Trophoblast cell (in vitro differentiated cells and primary cell): ENCODE measurements at regions not wholly inside any gene's neighbourhood (a gene's known extent, or its start where the extent isn't known, plus 50 kb on each side); places are given as distances from the start of the nearest gene placed in this dataset.

Source experiments
- DNase-seq, 2 donors: peaks; one replicate each; pipeline ENCODE4 v3.0.0-alpha.2; 2016
- H2AFZ ChIP-seq: 2 replicates; pipeline ENCODE4 v1.6.1; 2013; ENCODE audit warnings: low read length, moderate library complexity, mild to moderate bottlenecking; ENCODE audit not compliant: insufficient read depth, poor library complexity
- H2AK5ac ChIP-seq: 2 replicates; pipeline ENCODE4 v1.6.1; 2013; ENCODE audit warnings: mild to moderate bottlenecking, low read length
- H2BK120ac ChIP-seq: 2 replicates; pipeline ENCODE4 v1.6.1; 2013; ENCODE audit warnings: low read length, mild to moderate bottlenecking, moderate library complexity; ENCODE audit not compliant: insufficient read depth, poor library complexity
- H2BK12ac ChIP-seq: 2 replicates; pipeline ENCODE4 v1.6.1; 2013; ENCODE audit warnings: mild to moderate bottlenecking, low read length, moderate library complexity
- H2BK5ac ChIP-seq: 2 replicates; pipeline ENCODE4 v1.6.1; 2013; ENCODE audit warnings: low read length, low read depth, moderate library complexity, mild to moderate bottlenecking; ENCODE audit not compliant: poor library complexity
- H3K14ac ChIP-seq: 2 replicates; pipeline ENCODE4 v1.6.1; 2013; ENCODE audit warnings: mild to moderate bottlenecking, low read length
- H3K18ac ChIP-seq: 2 replicates; pipeline ENCODE4 v1.6.1; 2013; ENCODE audit warnings: mild to moderate bottlenecking, low read length
- H3K23ac ChIP-seq: 2 replicates; pipeline ENCODE4 v1.6.1; 2013; ENCODE audit warnings: low read length
- H3K27ac ChIP-seq: 2 replicates; pipeline ENCODE4 v1.5.1; 2013; ENCODE audit warnings: low read depth, mild to moderate bottlenecking, inconsistent platforms, low read length, moderate library complexity
- H3K27me3 ChIP-seq: 2 replicates; pipeline ENCODE4 v1.6.1; 2013; ENCODE audit warnings: inconsistent platforms, mild to moderate bottlenecking, low read length, moderate library complexity; ENCODE audit not compliant: insufficient read depth
- H3K36me3 ChIP-seq, 2 experiments: 1 replicate in 1 of 2; 2 replicates in 1 of 2; pipeline ENCODE4 v1.6.1; 2013; ENCODE audit warnings: low read length in 2 of 2, mild to moderate bottlenecking in 2 of 2, moderate library complexity in 1 of 2; ENCODE audit not compliant: insufficient read depth in 2 of 2, control insufficient read depth in 1 of 2
- H3K4ac ChIP-seq: 2 replicates; pipeline ENCODE4 v1.6.1; 2013; ENCODE audit warnings: low read depth, mild to moderate bottlenecking, low read length, moderate library complexity
- H3K4me1 ChIP-seq, 2 experiments: 1 replicate in 1 of 2; 2 replicates in 1 of 2; pipeline ENCODE4 v1.6.1; 2013; ENCODE audit warnings: low read length in 2 of 2, mild to moderate bottlenecking in 2 of 2, moderate library complexity in 1 of 2; ENCODE audit not compliant: insufficient read depth in 2 of 2, control insufficient read depth in 1 of 2
- H3K4me2 ChIP-seq: 2 replicates; pipeline ENCODE4 v1.6.1; 2013; ENCODE audit warnings: inconsistent platforms, mild to moderate bottlenecking, low read length, moderate library complexity
- H3K4me3 ChIP-seq: 2 replicates; pipeline ENCODE4 v1.5.1; 2013; ENCODE audit warnings: mild to moderate bottlenecking, low read depth, low read length, inconsistent platforms
- H3K79me1 ChIP-seq: one replicate; pipeline ENCODE4 v1.6.1; 2013; ENCODE audit warnings: low read length
- H3K79me2 ChIP-seq: 2 replicates; pipeline ENCODE4 v1.6.1; 2013; ENCODE audit warnings: low read length, mild to moderate bottlenecking; ENCODE audit not compliant: control insufficient read depth, insufficient read depth, poor library complexity
- H3K9ac ChIP-seq: 2 replicates; pipeline ENCODE4 v1.6.1; 2013; ENCODE audit warnings: mild to moderate bottlenecking, low read length
- H3K9me3 ChIP-seq: 2 replicates; pipeline ENCODE4 v1.6.1; 2013; ENCODE audit warnings: low read depth, mild to moderate bottlenecking, control low read depth, inconsistent platforms, low read length; ENCODE audit not compliant: insufficient read depth
- H4K12ac ChIP-seq: 2 replicates; pipeline ENCODE4 v1.6.1; 2013; ENCODE audit warnings: low read depth, mild to moderate bottlenecking, low read length, moderate library complexity
- H4K8ac ChIP-seq: 2 replicates; pipeline ENCODE4 v1.6.1; 2013; ENCODE audit warnings: low read depth, mild to moderate bottlenecking, low read length, moderate library complexity
- H4K91ac ChIP-seq: one replicate; pipeline ENCODE4 v1.6.1; 2013; ENCODE audit warnings: low read depth, mild to moderate bottlenecking, low read length, moderate library complexity
- WGBS: extraction: QIAGEN DNeasy Blood & Tissue Kit; methylation state at CpG from one replicate; pipeline ENCODE4 v1.1.7; 2013; ENCODE audit warnings: missing lambda C conversion rate; ENCODE audit not compliant: insufficient read length, insufficient coverage; ENCODE audit errors: extremely low coverage; 5-methylcytosine and 5-hydroxymethylcytosine counted together

DNA sequence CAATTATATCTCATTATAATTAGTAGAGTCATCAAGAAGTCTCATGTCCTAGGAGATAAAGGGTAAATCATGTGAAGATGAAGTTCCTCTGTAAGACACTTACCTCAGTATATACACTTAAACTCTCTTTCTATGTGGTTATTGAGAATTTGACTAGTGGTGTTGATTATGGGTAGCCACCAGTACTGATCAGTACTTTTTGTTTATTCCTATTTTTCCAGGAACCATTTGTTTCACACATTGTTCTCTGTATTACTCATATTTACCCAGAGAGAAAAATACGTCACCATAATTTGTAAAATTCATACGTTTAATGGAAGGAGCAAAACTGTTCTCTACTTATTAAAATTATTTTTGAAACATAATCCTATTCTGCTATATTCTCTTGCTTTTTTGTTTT lies 55.8 kb upstream of the PRDM8 start:
- H3K9ac ChIP-seq = no peak overlapping the region

DNA sequence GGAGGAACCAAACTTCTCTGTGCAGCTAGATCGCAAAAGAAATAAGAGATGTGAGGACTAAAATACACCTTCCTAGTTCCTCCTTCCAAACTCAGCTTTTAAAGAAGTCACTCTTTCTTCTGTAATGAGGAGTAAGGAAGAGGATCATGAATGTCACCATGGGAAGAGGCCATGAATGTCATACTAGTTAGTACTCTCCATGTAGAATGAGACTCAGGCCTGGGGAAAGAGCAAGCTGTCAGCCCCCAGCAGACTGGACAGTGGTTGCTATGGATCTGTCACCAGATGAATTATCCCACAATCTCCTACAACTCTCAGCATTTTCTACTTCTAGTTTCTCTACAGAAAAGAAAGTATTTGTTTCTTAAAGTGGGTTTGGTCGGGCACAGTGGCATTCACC lies 57.1 kb upstream of the PRDM8 start:
- no peak overlapping the region for H4K91ac ChIP-seq
- H4K12ac ChIP-seq = no peak overlapping the region
- H2BK120ac ChIP-seq = no peak overlapping the region
- no peak overlapping the region for H2AK5ac ChIP-seq
- no peaks in the 10 kb centered on the region for H3K36me3 ChIP-seq
- H2AFZ ChIP-seq = no peak overlapping the region
- no peak overlapping the region for H2BK5ac ChIP-seq
- DNase-seq = no peak
- no peak overlapping the region for H3K18ac ChIP-seq
- no peak overlapping the region for H3K9ac ChIP-seq
- H3K79me2 ChIP-seq = no peaks in the 10 kb centered on the region
- H3K4me2 ChIP-seq = no peak overlapping the region
- no peaks in the 10 kb centered on the region for H3K79me1 ChIP-seq
- H3K9me3 ChIP-seq = no peaks in the 10 kb centered on the region
- no peak overlapping the region for H2BK12ac ChIP-seq
- H3K27me3 ChIP-seq = no peaks in the 10 kb centered on the region
- H3K4ac ChIP-seq = no peak overlapping the region
- no peak overlapping the region for H4K8ac ChIP-seq
- WGBS = no CpG with 5 or more reads among the region's 2 CpGs
- no peak overlapping the region for H3K23ac ChIP-seq
- no peak overlapping the region for H3K4me3 ChIP-seq
- H3K14ac ChIP-seq = no peak overlapping the region
- no peak overlapping the region for H3K27ac ChIP-seq
- no peaks in the 10 kb centered on the region for H3K4me1 ChIP-seq

More for the DNA sequence above, 55.8 kb upstream of the PRDM8 start:
- Histone ChIP-seq H3K4ac (no peak overlapping the region), H3K18ac (no peak overlapping the region), H4K8ac (no peak overlapping the region), H2BK120ac (no peak overlapping the region), H3K79me1 (no peaks in the 10 kb centered on the region), H3K4me3 (no peak overlapping the region), H2AK5ac (no peak overlapping the region), H2AFZ (no peak overlapping the region), H2BK12ac (no peak overlapping the region), H3K23ac (no peak overlapping the region), H3K27me3 (no peaks in the 10 kb centered on the region), H2BK5ac (no peak overlapping the region), H3K9me3 (no peaks in the 10 kb centered on the region), H3K27ac (no peak overlapping the region), H4K91ac (no peak overlapping the region), H3K4me1 (no peaks in the 10 kb centered on the region), H3K14ac (no peak overlapping the region), H3K4me2 (no peak overlapping the region), H3K79me2 (no peaks in the 10 kb centered on the region), H3K36me3 (no peaks in the 10 kb centered on the region), H4K12ac (no peak overlapping the region)
- DNase-seq = peak in 1 of 2 donors; percentile 36
- no CpG with 5 or more reads among the region's 2 CpGs for whole genome bisulfite sequencing

DNA sequence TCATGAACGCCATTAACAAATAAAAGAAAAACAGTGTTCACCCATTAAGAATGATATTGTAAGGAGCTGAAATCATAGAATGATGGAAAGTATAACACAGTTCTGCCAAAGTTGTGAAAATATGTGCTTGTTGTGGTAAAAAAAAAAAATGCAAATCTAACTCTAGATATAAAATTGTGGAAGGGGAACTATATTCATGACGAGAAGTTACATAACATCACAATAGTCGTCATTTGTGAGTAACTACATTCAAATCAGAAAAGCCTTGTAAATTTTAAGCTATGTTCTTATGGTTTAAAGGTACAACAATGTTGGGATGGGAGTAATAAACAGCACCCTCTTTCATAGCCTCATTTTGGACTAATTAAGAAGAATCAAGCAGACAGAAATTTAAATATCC lies 57.6 kb upstream of the PRDM8 start:
- H3K27me3 ChIP-seq = no peaks in the 10 kb centered on the region
- H2BK120ac ChIP-seq = no peak overlapping the region
- H3K4me2 ChIP-seq = no peak overlapping the region
- H3K36me3 ChIP-seq = no peaks in the 10 kb centered on the region
- H3K23ac ChIP-seq = no peak overlapping the region
- no peak overlapping the region for H2BK12ac ChIP-seq
- no peak overlapping the region for H3K14ac ChIP-seq
- H3K79me2 ChIP-seq = no peaks in the 10 kb centered on the region
- H3K4me3 ChIP-seq = no peak overlapping the region
- H4K8ac ChIP-seq = no peak overlapping the region
- no peak overlapping the region for H3K18ac ChIP-seq
- no peak overlapping the region for H2BK5ac ChIP-seq
- no CpG with 5 or more reads among the region's 3 CpGs for WGBS
- no peak overlapping the region for H3K27ac ChIP-seq
- no peak overlapping the region for H4K12ac ChIP-seq
- H3K4me1 ChIP-seq = no peaks in the 10 kb centered on the region
- H3K4ac ChIP-seq = no peak overlapping the region
- H2AK5ac ChIP-seq = no peak overlapping the region
- H4K91ac ChIP-seq = no peak overlapping the region
- H3K9ac ChIP-seq = no peak overlapping the region
- no peak overlapping the region for H2AFZ ChIP-seq
- H3K9me3 ChIP-seq = no peaks in the 10 kb centered on the region
- H3K79me1 ChIP-seq = no peaks in the 10 kb centered on the region
- no peak for DNase-seq

DNA sequence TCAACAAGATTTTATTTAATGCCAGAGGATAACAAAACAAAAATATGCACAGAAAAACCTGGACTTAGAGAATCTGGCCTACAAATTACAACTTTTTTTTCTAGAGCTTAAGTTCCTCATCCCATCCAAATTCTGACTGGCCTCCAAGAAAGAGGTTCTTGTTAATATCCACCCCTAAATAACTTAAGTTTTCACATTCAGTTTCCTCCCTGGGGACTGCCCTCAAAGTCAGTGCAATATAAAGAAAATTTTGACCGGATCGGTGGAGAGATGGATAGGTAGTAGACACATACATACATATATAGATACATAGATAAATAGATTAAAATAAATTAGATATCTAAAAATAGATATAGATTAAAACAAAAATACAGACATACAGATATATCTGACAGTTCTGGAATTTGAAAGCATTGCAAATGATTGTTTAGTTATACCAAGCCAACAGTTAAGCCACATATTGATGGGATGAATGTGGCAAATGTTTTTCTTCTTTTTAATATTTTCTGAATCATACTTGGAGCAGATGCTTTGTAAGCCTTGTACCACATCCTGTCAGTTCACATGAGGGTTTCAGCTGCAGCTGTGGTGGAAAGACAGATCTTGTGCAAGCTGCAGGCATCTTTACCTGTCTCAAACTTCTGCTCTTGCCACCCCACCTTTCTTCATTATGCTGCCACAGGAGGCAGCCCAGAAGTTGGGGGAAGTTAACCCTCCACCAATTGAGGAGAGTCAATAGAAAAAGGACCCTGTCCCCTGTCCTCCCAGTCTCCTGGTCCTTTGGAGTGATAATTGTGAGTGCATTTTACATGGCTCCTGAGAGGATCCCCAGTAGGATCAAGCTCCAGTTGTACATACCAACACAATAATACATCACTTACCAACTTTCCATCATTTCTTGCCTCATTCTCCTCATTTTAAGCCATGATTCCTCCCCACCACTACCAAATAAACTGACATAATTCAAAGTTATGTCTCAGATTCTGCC lies 58.5 kb upstream of the PRDM8 start:
- H4K8ac ChIP-seq = no peak overlapping the region
- H3K18ac ChIP-seq = no peak overlapping the region
- no peak overlapping the region for H2BK5ac ChIP-seq
- WGBS = no CpG with 5 or more reads among the region's 2 CpGs
- H4K12ac ChIP-seq = no peak overlapping the region
- no peak overlapping the region for H3K23ac ChIP-seq
- no peak overlapping the region for H3K27ac ChIP-seq
- no peaks in the 10 kb centered on the region for H3K79me2 ChIP-seq
- no peak overlapping the region for H4K91ac ChIP-seq
- no peak overlapping the region for H3K4ac ChIP-seq
- DNase-seq = peak; percentile 21 to 33
- no peak overlapping the region for H2AK5ac ChIP-seq
- H3K14ac ChIP-seq = no peak overlapping the region
- no peaks in the 10 kb centered on the region for H3K9me3 ChIP-seq
- H2AFZ ChIP-seq = no peak overlapping the region
- H2BK12ac ChIP-seq = no peak overlapping the region
- H2BK120ac ChIP-seq = no peak overlapping the region
- no peak overlapping the region for H3K4me2 ChIP-seq
- no peaks in the 10 kb centered on the region for H3K27me3 ChIP-seq
- no peaks in the 10 kb centered on the region for H3K79me1 ChIP-seq
- H3K4me3 ChIP-seq = no peak overlapping the region
- H3K36me3 ChIP-seq = no peaks in the 10 kb centered on the region
- no peaks in the 10 kb centered on the region for H3K4me1 ChIP-seq
- H3K9ac ChIP-seq = no peak overlapping the region
